ENCODE measurements at regions not wholly inside any gene's neighbourhood (a gene's known extent, or its start where the extent isn't known, plus 50 kb on each side); places are given as distances from the start of the nearest gene placed in this dataset.
A peak's percentile ranks its signal among the peaks of the same experiment; 100 is the strongest.

DNA sequence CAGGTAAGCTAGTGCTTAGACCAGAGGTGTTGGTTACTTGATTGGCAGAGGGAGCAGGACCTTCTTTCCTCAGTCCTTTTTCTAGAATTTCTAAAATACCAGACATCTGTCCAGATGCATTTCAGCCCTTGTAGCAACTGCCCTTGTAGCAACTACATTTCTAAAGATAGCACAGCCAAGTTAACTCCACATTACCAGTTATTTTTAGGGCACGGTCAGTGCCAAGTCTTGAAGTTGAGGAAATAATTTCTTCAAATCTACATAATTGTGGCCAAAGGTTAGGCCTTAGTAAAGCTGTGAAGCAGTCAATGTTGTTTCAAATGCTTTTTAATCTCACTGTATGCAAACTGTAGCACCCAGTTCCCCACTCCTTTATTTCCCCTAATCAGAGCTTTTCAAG is 62.9 kb downstream of the MID1IP1 start:
- no peaks in the 10 kb centered on the region for H3K9me1 ChIP-seq (ENCODE audit: control insufficient read depth, extremely low read depth, insufficient read depth, low read length)
- TF ChIP-seq, protein P1, sequence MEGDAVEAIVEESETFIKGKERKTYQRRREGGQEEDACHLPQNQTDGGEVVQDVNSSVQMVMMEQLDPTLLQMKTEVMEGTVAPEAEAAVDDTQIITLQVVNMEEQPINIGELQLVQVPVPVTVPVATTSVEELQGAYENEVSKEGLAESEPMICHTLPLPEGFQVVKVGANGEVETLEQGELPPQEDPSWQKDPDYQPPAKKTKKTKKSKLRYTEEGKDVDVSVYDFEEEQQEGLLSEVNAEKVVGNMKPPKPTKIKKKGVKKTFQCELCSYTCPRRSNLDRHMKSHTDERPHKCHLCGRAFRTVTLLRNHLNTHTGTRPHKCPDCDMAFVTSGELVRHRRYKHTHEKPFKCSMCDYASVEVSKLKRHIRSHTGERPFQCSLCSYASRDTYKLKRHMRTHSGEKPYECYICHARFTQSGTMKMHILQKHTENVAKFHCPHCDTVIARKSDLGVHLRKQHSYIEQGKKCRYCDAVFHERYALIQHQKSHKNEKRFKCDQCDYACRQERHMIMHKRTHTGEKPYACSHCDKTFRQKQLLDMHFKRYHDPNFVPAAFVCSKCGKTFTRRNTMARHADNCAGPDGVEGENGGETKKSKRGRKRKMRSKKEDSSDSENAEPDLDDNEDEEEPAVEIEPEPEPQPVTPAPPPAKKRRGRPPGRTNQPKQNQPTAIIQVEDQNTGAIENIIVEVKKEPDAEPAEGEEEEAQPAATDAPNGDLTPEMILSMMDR (optimal IDR thresholded peaks at IDR 0.05 in 1 of 3, IDR thresholded peaks at IDR 0.05 in 1 of 3, conservative IDR thresholded peaks at IDR 0.05 in 1 of 3; ENCODE audit: extremely low read depth in 1 of 3, insufficient read depth in 2 of 3, low read length in 3 of 3): no peak
- no peak for TF ChIP-seq EZH2 (IDR thresholded peaks at IDR 0.05; ENCODE audit: low read length)
- DNase-seq (ENCODE audit: low read depth, low spot score) (no peak), FAIRE-seq (no peak)
- peaks cover 10% of the 10 kb centered on the region for H3K4me1 ChIP-seq (ENCODE audit: control insufficient read depth, extremely low read depth, insufficient read depth, low read length)
- no peaks in the 10 kb centered on the region for H3K36me3 ChIP-seq (ENCODE audit: control insufficient read depth in 2 of 2, extremely low read depth in 1 of 2, insufficient read depth in 2 of 2, low read length in 2 of 2)
- H3K27me3 ChIP-seq (ENCODE audit: control insufficient read depth, extremely low read depth, insufficient read depth, low read length): no peaks in the 10 kb centered on the region
- dilution Hi-C loops (cut with MboI; ENCODE audit: extremely low pct_ligation_motif_present, low sequenced_read_pairs): no loop called here
- no peak overlapping the region for H3K4me3 ChIP-seq (ENCODE audit: control insufficient read depth in 2 of 3, extremely low read depth in 1 of 3, insufficient read depth in 2 of 3, low read depth in 1 of 3, low read length in 3 of 3)
- H2AFZ ChIP-seq (ENCODE audit: control insufficient read depth, low read length): no peak overlapping the region
- no peaks in the 10 kb centered on the region for H3K79me2 ChIP-seq (ENCODE audit: control insufficient read depth, insufficient read depth, low read length)
- no peak overlapping the region for H3K4me2 ChIP-seq (ENCODE audit: control insufficient read depth, extremely low read depth, insufficient read depth, low read depth, low read length)
- H3K9me3 ChIP-seq (ENCODE audit: control insufficient read depth, low read depth, low read length): no peaks in the 10 kb centered on the region
- H3K9ac ChIP-seq (ENCODE audit: control insufficient read depth, extremely low read depth, insufficient read depth, low read length): no peak overlapping the region
- H3K27ac ChIP-seq (ENCODE audit: control insufficient read depth, insufficient read depth, low read length): no peak overlapping the region
- no peaks in the 10 kb centered on the region for H4K20me1 ChIP-seq (ENCODE audit: control insufficient read depth, extremely low read depth, insufficient read depth, low read length)

DNA sequence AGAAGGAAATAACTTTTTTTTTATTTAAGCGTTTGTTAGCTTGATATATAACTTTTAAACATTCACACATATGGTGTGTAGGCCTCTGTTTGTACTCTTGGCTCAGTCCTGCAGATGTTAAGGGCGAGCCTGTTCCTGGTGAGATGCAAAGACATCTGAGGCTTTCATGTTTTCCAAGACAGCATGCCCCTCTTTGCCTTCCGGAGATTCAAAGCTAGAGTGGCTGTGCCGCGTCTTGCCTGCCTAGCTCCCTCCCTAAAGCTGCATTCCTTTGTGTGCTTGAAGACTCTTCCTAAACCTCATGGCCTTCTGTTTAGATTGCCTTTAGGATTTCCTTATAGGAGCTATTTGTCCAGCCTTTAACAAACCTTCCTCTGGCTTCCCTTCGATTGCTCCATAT is 67.1 kb downstream of the MID1IP1 start:
- TF ChIP-seq, protein P1 (optimal IDR thresholded peaks at IDR 0.05 in 1 of 3, IDR thresholded peaks at IDR 0.05 in 1 of 3, conservative IDR thresholded peaks at IDR 0.05 in 1 of 3; ENCODE audit: extremely low read depth in 1 of 3, insufficient read depth in 2 of 3, low read length in 3 of 3): no peak
- no peak for TF ChIP-seq EZH2 (IDR thresholded peaks at IDR 0.05; ENCODE audit: low read length)
- no peaks in the 10 kb centered on the region for H3K9me1 ChIP-seq (ENCODE audit: control insufficient read depth, extremely low read depth, insufficient read depth, low read length)
- peak overlapping the region; percentile 90 for H3K27ac ChIP-seq (ENCODE audit: control insufficient read depth, insufficient read depth, low read length)
- dilution Hi-C loops (cut with MboI; ENCODE audit: extremely low pct_ligation_motif_present, low sequenced_read_pairs): no loop called here
- H3K4me2 ChIP-seq (ENCODE audit: control insufficient read depth, extremely low read depth, insufficient read depth, low read depth, low read length): no peak overlapping the region
- no peak for FAIRE-seq
- no peak overlapping the region for H2AFZ ChIP-seq (ENCODE audit: control insufficient read depth, low read length)
- no peaks in the 10 kb centered on the region for H3K36me3 ChIP-seq (ENCODE audit: control insufficient read depth in 2 of 2, extremely low read depth in 1 of 2, insufficient read depth in 2 of 2, low read length in 2 of 2)
- H3K4me3 ChIP-seq (ENCODE audit: control insufficient read depth in 2 of 3, extremely low read depth in 1 of 3, insufficient read depth in 2 of 3, low read depth in 1 of 3, low read length in 3 of 3): no peak overlapping the region
- DNase-seq (ENCODE audit: low read depth, low spot score): no peak
- H4K20me1 ChIP-seq (ENCODE audit: control insufficient read depth, extremely low read depth, insufficient read depth, low read length): no peaks in the 10 kb centered on the region
- H3K9me3 ChIP-seq (ENCODE audit: control insufficient read depth, low read depth, low read length): no peaks in the 10 kb centered on the region
- peaks cover 27% of the 10 kb centered on the region for H3K4me1 ChIP-seq (ENCODE audit: control insufficient read depth, extremely low read depth, insufficient read depth, low read length)
- no peaks in the 10 kb centered on the region for H3K27me3 ChIP-seq (ENCODE audit: control insufficient read depth, extremely low read depth, insufficient read depth, low read length)
- H3K79me2 ChIP-seq (ENCODE audit: control insufficient read depth, insufficient read depth, low read length): no peaks in the 10 kb centered on the region
- H3K9ac ChIP-seq (ENCODE audit: control insufficient read depth, extremely low read depth, insufficient read depth, low read length): peak overlapping the region; percentile 2

All from keratinocyte (primary cell).